NCI-H2081 (cell line): ENCODE measurements at regions not wholly inside any gene's neighbourhood (a gene's known extent, or its start where the extent isn't known, plus 50 kb on each side); places are given as distances from the start of the nearest gene placed in this dataset.

Source experiments
- DNase-seq, 2 experiments: peaks; one replicate each; lab custom pipeline; 2025; lab: John Stamatoyannopoulos, UW

- no peak for DNase-seq
Measured at GRCh38 chr5:35362772-35363171, 132.5 kb upstream of the PRLR start.

- no peak for DNase-seq
Measured at GRCh38 chr5:35360671-35361070, 130.4 kb upstream of the PRLR start.

- no peak for DNase-seq
Measured at GRCh38 chr5:35359859-35360258, 129.6 kb upstream of the PRLR start.

GRCh38 chr5:35357973-35358372, 127.7 kb upstream of the PRLR start:
- no peak for DNase-seq

DNA sequence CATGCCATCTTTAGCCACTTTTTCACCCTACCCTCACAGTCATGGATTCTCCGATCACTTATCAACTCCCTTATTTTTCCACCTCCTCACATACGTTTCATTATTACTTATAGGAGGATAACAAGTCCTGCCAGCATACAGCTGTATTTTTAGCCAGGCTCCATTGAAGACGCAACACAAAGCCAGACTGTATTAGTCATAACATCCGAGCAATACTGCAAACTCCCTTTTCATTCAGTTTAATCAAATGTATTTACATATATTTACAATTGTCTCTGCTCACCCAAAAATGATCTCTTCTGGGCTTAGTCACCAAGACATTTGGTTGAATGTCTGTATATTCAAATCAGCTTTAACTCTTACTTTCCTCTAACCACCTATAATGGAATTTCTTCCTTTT, 126.4 kb upstream of the PRLR start:
- no peak for DNase-seq

GRCh38 chr5:35354751-35355150, 124.5 kb upstream of the PRLR start:
- DNase-seq, result no peak

DNA sequence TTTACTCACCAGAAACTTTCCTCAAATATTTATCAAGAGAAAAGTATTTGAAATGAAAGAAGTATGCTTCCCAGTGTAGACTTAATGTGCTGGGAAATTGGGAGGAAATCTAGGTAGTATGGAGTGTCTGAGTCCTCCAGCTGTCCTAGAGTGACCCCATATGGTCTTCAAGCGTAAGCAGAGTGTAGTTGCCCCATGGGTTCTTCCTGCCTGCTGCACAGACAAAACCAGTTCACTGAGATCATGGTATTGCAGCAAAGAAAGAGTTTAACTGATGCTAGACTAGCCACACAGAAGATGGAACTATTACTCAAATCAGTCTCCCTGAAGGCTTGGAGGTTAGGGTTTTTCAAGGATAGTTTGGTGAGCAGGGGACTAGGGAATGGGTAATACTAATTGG, 114.9 kb upstream of the PRLR start:
- DNase-seq, result no peak

- DNase-seq, result no peak
Measured at GRCh38 chr5:35342664-35343063, 112.4 kb upstream of the PRLR start.

GRCh38 chr5:35341189-35341588, 110.9 kb upstream of the PRLR start:
- no peak for DNase-seq

DNA sequence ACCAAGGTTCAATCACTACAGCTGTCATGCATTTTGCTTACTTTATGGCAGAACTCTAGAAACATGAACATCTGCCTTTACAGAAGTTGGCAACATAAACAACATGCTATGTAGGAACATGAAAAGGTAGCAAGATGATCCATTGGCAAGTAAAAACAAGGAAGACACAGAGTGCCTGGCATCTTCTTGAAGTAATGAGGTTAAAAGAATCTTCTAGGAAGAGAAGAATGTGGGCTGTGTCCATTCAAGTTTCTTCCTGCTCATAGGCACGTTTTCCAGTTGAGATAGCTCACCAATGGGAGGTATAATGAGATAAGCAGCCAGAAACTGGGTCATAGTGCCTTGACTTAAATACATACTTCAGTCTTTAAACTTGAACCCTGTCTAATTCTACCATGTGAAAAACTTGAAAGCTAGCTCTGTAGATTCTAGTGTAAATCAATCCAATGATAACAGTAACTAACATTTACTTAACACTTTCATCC, 109.4 kb upstream of the PRLR start:
- no peak for DNase-seq

DNA sequence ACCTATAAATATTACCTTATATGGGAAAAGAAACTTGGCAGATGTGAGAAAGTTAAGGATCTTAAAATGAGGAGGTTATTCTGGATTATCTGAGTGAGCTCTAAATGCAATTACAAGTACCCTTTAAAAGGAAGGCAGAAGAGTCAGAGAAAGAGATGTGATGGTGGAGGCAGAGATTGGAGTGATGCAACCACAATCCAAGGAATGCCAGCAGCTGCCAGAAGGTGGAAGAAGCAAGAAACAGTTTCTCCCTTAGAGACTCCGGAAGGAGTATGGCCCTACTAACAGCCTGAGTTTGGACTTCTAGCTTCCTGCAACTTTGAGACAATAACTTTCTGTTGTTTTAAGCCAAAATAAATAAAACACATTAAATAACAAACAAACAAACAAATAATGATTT, 108.7 kb upstream of the PRLR start:
- DNase-seq, result no peak

- no peak for DNase-seq
Measured at GRCh38 chr5:35338157-35338453, 107.8 kb upstream of the PRLR start.

GRCh38 chr5:35337340-35338156, 107.3 kb upstream of the PRLR start:
- DNase-seq, result no peak

- no peak for DNase-seq
Measured at GRCh38 chr5:35336230-35336629, 105.9 kb upstream of the PRLR start.

DNA sequence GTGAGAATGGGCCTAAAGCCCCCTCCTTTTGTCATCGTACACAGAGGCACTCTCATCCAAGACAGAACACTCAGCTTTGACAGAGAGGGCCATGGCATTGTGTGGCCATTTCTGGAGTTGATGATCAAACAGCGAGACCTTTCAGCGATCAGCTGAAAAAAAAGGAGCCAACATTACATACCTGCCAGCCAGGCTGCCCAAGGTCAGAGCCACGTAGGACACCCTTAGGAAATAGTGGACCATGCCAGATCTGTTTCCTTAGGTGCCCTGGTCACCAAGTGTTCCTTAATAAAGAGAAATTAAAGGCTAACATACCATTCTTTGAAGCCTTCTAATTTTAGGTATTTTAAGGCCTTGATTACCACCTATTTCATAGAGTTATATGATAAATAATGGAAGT, 105.5 kb upstream of the PRLR start:
- DNase-seq, result no peak

GRCh38 chr5:35333366-35333765, 103.1 kb upstream of the PRLR start:
- no peak for DNase-seq

GRCh38 chr5:35331956-35332950, 102.0 kb upstream of the PRLR start:
- DNase-seq, result no peak

DNA sequence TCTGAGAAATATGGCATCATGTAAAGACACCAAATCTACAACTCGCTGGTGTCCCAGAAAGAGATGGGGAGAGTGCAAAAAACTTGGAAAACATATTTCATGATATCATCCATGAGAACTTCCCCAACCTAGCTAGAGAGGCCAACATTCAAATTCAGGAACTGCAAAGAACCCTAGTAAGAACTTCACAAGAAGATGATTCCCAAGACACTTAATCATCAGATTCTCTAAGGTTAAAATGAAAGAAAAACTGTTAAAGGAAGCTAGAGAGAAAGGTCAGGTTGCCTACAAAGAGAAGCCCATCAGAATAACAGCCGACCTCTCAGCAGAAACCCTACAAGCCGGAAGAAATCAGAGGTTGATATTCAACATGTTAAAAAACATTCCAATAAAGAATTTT, 95.5 kb upstream of the PRLR start:
- no peak for DNase-seq

- DNase-seq, result no peak
Measured at GRCh38 chr5:35324679-35325078, 94.4 kb upstream of the PRLR start.

DNA sequence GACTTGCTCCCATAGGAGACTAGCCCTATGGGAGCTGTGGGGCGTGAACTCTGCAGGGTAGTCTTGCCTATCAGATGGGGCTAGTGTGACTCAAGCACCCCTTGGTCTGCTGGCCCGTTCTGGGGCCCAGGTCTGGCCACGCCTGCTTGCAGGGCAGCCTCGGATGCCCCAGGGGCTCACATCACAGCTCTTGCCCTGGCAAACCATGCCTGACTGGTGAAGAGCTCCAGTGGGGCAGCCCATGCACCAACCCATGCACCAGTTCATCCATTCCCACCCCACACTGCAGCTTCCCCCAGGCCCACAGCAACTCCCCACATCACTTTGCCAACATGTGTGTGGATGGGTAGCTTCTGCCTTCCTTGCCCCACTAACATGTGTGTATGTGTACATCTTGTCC, 93.9 kb upstream of the PRLR start:
- no peak for DNase-seq

DNA sequence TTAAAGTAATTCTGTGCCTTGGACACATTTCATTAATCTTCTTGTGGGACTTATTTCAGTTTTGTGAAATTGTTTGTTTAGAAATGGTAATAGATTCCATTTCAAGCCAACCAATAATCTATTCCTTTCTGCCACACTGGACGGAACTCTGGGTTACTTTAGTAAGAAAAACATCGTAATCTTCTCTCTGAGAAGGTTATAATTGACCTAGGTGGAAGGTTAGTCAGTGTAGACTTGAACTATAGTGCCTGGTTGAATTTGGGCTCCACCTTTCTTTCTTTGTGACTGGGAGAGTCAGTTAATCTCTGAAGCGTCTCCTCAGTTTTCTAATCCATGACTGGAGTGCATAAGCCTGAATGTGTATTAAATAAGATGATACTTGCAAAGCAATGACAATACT, 89.7 kb upstream of the PRLR start:
- DNase-seq, result no peak

DNA sequence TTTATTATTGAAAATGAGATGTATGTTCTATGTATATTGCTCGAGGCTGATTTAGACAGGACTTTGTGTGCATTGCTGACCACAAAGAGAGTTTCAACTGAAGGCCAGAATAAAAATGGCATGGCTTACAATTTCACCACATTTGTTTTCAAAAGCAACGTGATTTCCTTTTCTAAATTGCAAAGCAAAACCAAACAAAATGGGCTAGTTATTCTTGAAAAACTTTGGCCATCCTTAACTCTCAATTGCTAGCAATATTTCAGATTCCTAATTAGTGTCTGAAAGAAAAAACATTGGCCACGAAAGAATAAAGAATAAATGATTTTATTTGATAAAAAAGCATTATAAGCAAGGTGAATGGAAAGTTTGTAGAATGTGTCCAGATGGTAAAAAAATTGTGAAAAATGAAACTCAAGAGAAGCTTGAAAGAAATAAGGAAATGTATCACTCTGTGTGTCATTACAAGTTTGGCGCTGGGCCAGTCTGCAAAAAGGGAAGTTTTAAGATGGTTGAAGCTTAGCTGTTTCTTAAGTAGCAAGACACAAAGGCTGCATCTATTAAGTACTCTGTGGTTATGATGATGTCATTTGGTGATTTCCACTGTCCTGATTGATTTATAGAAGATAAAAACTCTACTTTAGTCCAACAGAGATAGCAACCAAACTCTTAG, 89.2 kb upstream of the PRLR start:
- DNase-seq, result no peak

- no peak for DNase-seq
Measured at GRCh38 chr5:35317586-35317985, 87.3 kb upstream of the PRLR start.
